GM21529 (cell line): ENCODE measurements at regions not wholly inside any gene's neighbourhood (a gene's known extent, or its start where the extent isn't known, plus 50 kb on each side); places are given as distances from the start of the nearest gene placed in this dataset.
"Not testable (repeated sequence)": the region's sequence is repeated elsewhere in the genome, so short reads cannot be mapped to it uniquely, and the experiment has no call there.

Experiments used
- ATAC-seq: cut with Tn5 transposase; IDR thresholded peaks from one replicate; pipeline ENCODE4 v1.9.1; 2021; ENCODE audit not compliant: unreplicated experiment

DNA sequence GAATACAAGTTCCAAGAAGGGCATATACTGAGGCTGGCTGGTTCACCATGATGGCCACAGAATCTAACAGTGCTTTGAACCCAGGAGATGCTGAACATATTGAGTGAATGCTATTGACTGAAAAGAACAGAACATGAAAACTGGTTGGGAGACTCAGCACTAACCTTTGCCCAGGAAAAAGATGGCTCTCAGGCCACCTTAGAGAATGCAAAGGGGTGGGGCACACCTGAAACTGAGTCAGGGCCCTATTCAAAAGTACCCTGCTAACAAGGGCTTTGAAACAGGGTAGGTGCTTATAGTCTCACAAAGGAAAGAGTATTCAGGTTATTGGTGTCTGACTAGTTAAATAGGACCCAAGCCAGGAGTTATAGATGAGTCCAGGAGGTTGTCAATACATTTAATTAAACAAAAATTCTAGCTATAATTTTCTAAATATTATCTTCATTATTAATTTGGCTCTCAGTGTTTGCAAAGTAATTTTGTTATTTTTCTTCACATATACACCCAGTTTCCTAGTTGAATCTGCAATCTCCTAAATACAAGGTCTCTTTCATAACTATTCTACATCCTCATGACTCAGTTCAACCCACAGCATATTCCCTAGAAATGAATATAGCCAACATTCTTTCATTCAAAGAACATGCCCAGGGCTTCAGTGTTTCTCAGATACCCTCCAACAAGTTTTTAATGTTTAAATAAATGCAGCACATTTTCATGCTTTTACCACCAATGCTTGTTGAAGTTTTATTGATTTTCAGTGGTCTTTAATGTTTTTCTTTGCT, 144.2 kb upstream of the RAPGEF2 start:
- no peak for ATAC-seq

DNA sequence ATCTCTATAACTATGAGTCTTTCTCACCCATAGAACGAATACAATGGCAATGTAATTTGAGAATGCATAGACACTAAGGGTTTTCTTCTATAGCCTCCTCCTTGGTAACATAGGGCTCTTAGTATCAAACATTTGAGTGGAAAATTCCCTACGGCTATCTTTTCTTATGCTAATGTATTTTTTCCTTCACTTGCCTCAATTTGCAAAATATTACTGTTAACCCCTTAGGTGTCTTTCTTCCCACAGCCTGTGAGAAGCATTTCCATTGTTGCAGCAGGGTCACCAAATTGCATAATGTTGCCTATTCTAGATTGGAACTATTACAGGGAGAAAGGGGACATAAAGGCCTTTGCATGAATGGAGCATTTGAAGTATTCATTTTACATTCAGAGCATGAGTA, 140.5 kb upstream of the RAPGEF2 start:
- ATAC-seq = no peak

DNA sequence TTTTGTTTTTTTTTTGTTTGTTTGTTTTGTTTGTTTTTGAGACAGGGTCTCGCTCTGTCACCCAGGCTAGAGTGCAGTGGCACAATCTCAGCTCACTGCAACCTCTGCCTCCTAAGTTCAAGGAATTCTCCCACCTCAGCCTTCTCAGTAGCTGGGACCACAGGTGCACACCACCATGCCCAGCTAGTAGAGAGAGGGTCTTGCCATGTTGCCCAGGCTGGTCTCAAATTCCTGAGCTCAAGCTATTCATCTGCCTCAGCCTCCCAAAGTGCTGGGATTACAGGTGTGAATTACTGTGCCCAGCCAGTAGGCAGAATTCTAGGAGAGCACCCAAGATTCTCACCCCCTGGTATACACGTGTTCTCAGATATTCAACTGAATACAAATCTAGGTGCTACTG, 139.6 kb upstream of the RAPGEF2 start:
- not testable (repeated sequence) for ATAC-seq

DNA sequence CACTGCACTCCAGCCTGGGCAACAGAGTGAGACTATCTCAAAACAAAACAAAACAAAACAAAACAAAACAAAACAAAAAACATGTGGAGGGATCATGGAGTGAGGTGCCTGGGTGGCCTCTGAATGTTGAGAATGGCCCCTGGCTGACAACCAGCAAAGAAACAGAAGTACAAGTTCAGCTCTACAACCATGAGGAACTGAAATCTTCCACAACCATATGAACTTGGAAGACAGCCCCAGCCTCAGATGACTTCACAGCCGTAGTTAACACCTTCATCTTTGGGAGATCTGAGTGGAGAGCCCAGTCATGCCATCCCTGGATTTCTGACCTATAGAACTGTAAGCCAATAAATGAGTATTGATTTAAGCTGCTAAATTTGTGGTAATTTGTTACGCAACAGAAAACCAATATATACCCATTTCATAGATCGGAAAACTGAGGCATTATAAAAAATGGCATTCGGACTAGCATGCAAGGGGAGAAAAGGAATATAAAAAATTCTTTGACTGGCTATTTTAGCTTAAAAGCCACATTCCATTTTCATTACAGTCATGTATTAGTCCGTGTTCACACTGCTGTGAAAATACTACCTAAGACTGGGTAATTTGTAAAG, 138.7 kb upstream of the RAPGEF2 start:
- no peak for ATAC-seq

DNA sequence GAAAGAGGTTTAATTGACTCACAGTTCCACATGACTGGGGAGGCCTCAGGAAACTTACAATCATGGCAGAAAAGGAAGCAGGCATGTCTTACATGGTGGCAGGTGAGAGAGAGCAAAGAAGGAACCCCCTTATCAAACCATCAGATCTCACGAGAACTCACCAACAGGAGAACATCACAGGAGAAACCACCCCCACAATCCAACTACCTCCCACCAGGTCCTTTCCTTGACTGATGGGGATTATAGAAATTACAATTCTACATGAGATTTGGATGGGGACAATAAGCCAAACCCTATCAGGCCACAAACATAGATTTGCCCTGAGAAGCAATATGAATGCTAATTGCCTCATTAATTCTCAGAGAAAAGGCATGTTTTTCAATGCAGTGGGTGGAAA, 138.2 kb upstream of the RAPGEF2 start:
- ATAC-seq = no peak

DNA sequence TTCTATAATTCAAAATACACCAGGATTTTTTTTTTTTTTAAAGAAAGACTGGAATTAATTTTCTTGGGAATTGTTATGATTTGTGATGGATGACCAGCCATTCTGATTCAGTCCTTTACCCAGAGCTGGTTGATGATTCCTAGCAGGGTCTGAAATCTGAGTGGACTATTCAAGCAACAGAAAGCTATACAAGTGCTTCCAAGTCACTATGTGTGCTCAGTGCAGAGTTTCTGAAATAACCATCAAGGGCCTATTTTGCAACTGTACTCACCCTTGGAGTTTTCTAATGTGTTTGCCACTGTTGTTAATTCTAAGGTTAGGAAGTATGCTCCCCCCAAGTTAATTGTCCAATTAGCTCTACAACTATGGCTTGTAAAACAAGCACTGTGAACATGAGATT, 137.7 kb upstream of the RAPGEF2 start:
- no peak for ATAC-seq

DNA sequence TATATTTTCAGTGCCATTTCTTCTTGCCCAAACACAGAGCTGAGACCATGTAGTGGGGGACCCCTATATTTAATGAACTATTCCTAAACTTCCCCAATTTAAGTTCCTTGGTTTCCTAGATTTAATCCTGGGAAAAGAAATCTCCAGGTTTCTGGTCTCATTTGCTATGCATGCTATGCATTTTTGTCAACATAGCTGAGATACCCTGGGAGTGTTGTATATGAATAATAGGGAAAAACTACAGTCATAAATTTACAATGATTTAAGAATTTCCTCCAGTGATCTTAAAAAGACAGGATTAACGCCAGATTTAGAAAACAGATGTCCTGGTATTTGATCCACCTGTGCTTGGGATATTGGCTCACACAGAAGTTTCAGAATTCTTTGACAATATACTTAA, 136.8 kb upstream of the RAPGEF2 start:
- no peak for ATAC-seq

DNA sequence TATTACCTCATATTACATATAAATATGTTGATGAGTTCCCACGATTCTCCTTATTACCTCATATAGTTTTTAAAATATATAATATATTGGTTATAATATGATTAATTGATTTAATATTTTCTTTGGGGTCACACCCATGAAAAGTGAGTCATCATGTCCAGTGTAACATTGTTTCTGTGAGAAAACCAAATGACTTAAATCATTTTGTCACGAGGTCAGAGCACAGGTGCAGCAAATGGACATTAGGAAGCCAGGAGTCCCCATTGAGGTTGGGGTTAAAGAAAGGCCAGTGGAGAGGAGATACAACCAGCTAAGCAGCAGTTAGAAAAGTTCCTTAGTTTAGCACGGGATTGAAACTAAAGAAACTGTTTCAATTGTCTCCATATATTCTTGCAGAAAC, 133.9 kb upstream of the RAPGEF2 start:
- no peak for ATAC-seq

DNA sequence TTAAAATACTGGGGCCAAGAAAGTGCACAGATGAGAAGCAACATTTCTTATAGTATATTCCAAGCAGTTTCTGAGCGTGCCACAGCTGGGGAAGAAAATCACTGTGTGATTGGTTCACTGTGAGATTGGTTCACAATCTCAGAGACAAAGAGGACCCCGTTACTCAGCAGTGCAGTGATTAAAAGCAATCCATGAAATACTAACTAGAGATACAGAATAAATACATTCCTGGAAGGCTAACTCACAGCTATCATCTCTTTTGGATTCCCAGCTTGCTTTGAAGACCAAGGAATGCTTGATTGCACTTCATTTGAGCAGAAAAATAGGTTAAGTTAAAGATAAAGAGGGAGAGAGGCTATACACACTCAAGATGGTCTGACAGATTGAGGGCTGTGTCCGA, 132.1 kb upstream of the RAPGEF2 start:
- ATAC-seq = no peak

DNA sequence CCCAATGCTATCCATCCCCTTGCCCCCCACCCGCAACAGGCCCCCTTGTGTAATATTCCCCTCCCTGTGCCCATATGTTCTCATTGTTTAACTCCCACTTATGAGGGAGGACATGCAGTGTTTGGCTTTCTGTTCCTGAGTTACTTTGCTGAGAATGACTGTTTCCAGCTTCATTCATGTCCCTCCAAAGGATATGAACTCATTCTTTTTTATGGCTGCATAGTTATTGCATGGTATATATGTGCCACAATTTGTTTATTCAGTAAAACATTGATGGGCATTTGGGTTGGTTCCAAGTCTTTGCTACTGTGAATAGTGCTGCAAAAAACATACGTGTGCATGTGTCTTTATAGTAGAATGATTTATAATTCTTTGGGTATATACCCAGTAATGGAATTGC, 128.4 kb upstream of the RAPGEF2 start:
- ATAC-seq = not testable (repeated sequence)

DNA sequence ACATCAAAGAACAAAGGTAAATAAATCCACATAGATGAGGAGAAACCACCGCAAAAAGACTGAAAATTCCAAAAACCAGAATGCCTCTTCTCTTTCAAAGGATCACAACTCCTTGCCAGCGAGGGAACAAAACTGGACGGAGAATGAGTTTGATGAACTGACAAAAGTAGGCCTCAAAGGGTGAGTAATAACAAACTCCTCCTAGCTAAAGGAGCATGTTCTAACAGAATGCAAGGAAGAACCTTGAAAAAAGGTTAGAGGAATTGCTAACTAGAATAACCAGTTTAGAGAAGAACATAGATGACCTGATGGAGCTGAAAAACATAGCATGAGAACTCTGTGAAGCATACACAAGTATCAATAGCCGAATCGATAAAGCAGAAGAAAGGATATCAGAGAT, 122.2 kb upstream of the RAPGEF2 start:
- not testable (repeated sequence) for ATAC-seq

DNA sequence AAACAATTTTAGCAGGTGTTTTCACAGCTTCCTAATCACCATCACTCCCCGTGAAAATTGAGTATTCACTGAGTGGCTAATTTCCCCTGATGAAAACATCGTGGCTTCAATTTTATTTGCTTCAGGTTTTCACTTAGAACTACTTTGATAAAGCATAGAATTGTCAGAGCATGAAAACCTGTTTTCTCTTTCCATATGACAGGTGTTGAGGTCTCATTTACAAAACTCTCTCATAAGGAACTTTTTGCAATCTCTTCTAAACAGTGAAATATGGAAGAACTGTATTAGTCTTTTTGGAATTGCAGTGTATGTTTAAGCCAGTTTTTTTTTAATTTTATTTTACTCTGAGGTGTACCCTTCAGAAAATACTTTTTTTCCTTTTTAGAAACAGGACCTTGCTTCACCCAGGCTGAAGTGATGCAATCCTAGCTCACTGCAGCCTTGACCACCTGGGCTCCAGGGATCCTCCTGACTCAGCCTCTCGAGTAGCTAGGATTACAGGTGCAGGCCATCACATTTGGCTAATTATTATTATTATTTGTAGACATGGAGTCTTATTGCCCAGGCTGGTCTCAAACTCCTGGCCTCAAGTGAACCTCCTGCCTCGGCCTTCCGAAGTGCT, 111.2 kb upstream of the RAPGEF2 start:
- ATAC-seq = no peak

DNA sequence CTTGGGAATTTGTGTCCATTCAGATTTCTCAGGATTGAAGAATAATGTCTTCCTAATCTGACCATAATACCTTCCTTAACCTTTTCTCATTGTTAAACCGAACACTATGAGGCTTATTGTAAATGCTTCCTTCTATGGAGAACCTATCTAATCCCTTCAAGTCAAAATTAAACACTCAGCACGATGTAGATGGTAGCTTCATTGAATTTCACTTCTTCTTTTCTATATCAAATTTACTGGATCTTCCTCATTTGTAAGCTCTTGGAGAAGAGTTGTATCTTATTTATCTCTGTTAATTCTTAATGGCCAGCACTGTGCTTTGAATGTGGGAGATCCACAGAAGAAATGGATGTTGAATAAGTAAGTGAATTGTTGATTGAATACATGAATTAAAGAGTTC, 109.0 kb upstream of the RAPGEF2 start:
- no peak for ATAC-seq

DNA sequence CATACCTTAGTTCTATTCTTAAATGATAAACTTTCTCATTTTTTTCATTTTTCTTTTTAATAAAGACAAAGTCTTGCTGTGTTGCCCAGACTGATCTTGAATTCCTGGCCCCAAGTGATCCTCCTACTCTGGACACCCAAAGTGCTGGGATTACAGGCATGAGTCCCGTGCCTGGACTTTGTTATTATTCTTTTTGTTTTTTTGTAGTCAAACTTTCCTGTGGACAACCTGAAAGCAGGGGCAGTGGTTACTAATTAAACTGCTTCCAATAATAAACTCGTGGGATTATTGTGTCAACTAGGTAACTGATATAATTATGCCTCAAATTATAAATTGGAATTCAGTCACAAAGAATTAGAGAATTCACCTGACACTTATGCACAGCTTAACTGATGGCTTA, 107.8 kb upstream of the RAPGEF2 start:
- no peak for ATAC-seq

DNA sequence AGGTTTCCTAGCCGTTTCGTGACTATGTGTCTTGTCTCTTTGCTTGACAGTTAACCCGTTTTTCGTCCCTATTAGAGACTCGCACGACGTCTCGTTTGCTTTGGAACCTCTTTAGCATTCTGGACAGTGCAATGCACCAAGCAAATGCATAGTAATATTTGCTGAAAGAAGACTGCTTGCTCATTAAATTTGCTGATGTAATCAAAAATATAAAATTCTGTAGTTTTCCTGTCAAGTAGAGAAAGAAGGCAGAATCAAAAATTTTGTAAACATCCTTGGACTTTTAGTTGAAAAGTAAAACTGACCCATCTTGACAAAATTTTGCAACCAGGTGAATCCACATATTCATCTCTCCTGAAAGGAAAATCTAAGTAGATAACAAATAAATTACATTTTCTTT, 106.9 kb upstream of the RAPGEF2 start:
- no peak for ATAC-seq

DNA sequence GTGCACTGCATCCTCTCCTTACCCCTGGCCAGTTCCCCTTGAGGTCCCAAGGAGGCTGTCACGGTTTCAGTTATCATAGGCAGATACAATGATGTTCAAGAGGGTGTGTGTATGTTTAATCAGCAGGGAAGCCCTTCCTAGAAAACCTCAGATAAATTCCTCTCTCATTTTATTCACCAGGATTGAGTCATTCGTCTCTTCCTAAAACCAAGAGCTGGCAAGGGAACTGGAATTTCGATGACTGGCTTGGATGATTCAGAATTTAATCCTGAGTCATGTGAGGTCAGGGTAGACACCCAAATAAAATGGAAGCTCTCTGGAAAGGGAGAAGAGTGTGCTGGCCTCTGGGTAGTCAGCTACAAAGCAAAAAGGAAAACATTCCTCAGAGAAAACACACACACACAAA, 106.2 kb upstream of the RAPGEF2 start:
- no peak for ATAC-seq

DNA sequence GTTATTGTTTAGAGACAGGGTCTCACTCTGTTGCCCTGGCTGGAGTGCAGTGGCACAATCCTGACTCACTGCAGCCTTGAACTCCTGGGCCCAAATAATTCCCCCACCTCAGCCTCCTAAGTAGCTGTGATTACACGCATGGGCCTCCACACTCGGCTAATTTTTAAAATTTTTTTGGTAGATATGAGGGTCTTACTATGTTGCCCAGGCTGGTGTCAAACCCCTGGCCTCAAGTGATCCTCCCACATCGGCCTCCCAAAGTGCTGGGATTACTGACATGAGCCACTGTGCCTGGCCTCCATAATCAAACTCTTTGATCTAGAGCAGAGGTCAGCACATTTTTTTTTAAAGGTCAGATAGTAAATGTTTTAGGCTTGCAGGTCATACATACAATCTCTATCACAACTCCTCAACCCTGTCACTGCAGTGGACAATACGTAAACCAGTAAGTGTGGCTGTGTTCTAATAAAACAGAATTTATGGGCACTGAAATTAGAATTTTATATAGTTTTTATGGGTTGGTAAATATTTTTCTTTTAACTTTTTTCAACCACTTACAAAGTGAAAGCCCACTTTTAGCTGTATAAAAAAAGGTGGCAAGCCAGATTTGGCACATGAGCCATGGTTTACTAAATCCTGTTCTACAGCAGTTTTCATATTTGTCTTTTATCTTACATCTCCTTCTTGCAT, 105.1 kb upstream of the RAPGEF2 start:
- no peak for ATAC-seq

DNA sequence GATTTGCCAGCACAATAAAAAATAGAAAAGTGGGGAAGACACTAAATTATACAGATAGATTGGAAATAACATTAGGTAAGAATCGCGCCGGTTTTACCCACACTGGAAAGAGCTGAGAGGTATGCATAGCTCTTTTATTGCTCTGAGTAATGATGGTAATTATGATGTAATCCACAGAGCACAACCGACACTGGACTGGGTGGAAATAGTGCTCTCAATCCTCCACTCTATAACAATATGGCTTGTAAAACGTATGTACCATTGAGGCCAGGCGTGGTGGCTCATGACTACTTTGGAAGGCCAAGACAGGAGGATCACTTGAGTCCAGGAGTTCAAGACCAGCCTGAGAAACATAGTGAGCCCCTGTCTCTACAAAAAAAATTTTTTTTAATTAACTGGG, 104.3 kb upstream of the RAPGEF2 start:
- ATAC-seq = no peak

DNA sequence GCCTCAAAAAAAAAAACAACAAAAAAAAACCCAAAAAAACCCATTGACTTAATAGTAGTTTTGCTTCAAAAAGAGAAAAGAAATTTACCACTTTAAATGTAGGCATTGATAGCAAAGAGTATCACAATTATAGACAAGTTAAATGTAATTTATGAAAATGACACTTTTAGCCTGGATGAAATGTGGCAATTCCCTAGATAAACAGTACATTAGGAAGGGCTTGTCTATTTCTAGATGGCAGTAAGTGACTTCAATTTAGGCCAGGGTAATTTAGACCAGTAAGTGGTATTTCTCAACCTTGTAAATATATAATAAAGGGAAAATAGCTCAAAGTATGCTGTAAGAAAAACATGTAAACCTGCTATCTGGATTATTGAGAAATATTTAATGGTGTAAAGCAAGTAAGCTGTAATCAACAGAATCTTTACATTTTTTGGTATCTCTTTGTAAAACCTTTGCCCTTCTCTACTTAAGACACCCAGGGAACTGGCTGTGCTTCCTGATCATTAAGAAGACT, 103.7 kb upstream of the RAPGEF2 start:
- no peak for ATAC-seq

DNA sequence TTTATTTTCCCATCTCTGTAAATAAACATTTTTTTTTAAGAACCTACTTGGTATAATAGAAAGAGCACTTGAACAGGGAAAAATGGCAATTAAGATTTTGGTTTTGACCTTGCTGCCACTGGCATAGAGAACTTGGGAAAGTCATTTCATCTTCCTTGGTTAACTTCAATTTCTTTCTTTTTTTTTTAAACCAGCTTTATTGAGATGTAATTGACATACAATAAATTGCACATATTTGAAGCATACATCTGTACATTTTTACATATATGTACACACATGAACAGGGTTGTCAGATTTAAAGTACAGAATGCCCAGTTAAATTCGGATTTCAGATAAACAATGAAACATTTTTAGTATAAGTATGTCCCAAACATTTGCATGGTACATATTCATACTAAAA, 103.0 kb upstream of the RAPGEF2 start:
- no peak for ATAC-seq

DNA sequence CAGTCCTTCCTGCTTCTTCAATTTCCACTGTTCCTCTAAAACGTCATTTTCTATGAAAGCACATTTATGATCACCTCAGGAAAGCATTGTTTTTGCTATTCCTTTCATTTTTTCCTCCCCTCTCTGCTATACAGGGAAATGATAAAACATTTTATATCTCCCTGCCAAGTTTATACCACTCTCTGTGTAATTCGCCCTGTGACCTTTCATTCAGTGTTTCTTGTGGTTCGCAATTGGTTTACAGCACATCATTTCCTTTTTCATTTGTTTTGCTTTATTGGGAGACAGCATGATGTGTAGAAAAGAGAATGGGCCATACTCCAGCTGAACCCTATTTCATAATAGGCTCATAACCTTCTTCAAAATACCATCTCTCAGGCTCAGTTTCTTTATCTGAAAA, 99.9 kb upstream of the RAPGEF2 start:
- no peak for ATAC-seq
